ES-I3 (cell line): ENCODE measurements at regions not wholly inside any gene's neighbourhood (a gene's known extent, or its start where the extent isn't known, plus 50 kb on each side); places are given as distances from the start of the nearest gene placed in this dataset.

ENCODE experiments used
- H3K36me3 ChIP-seq: 2 replicates; pipeline ENCODE4 v1.6.1; 2013; ENCODE audit warnings: mild to moderate bottlenecking, low read length, control low read depth, moderate library complexity; ENCODE audit not compliant: insufficient read depth
- H3K4me1 ChIP-seq: 2 replicates; pipeline ENCODE4 v1.6.1; 2013; ENCODE audit warnings: mild to moderate bottlenecking, control low read depth, low read length; ENCODE audit not compliant: insufficient read depth
- H3K9ac ChIP-seq: 2 replicates; pipeline ENCODE4 v1.6.1; 2013; ENCODE audit warnings: low read depth, mild to moderate bottlenecking, low read length, moderate library complexity
- H3K9me3 ChIP-seq: 2 replicates; pipeline ENCODE4 v1.6.1; 2013; ENCODE audit warnings: mild to moderate bottlenecking, low read length, moderate library complexity; ENCODE audit not compliant: control insufficient read depth, insufficient read depth

DNA sequence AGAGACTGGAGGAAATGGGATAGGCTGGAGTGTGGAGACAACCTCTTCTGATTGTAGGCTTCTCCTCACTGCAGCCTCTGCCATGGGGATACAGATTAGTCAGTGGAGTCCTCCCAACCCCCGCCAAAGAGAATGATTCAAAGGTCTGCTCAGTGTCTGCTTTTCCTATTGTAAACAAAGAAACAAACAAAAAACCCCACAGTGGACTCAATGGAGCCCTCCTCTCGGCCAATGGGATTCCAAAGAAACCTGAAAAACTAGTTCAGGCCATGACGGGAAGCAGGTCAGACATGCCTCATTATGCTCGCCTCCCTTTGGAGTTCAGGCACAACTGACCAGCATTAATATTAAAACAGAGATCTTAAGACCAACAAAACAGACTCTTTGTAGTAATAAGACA lies 85.8 kb downstream of the SEC61B start:
- H3K4me1 ChIP-seq: 0 out of 2 replicates have a peak, but pooled peaks cover 7% of the 10 kb centered on the region
- H3K9ac ChIP-seq: no peak overlapping the region
- no peaks in the 10 kb centered on the region for H3K36me3 ChIP-seq
- no peaks in the 10 kb centered on the region for H3K9me3 ChIP-seq

- Histone ChIP-seq H3K9ac (no peak overlapping the region), H3K4me1 (0 out of 2 replicates have a peak, but pooled peaks cover 7% of the 10 kb centered on the region), H3K36me3 (no peaks in the 10 kb centered on the region)
Observed at GRCh38 chr9:99309141-99309939, 87.3 kb downstream of the SEC61B start.

GRCh38 chr9:99312736-99313135 lies 90.7 kb downstream of the SEC61B start:
- Histone ChIP-seq H3K36me3 (no peaks in the 10 kb centered on the region), H3K9me3 (no peaks in the 10 kb centered on the region), H3K4me1 (0 out of 2 replicates have a peak, but pooled peaks cover 4% of the 10 kb centered on the region), H3K9ac (no peak overlapping the region)

More at GRCh38 chr9:99309141-99309939, 87.3 kb downstream of the SEC61B start:
- H3K9me3 ChIP-seq: no peaks in the 10 kb centered on the region

GRCh38 chr9:99319048-99319447 lies 97.0 kb downstream of the SEC61B start:
- no peaks in the 10 kb centered on the region for H3K9me3 ChIP-seq

GRCh38 chr9:99322299-99322698 lies 100.2 kb downstream of the SEC61B start:
- Histone ChIP-seq H3K9ac (no peak overlapping the region), H3K4me1 (peaks cover 8% of the 10 kb centered on the region; the same call in 1 of the 2 replicates), H3K9me3 (no peaks in the 10 kb centered on the region), H3K36me3 (no peaks in the 10 kb centered on the region)

More at GRCh38 chr9:99319048-99319447, 97.0 kb downstream of the SEC61B start:
- Histone ChIP-seq H3K36me3 (no peaks in the 10 kb centered on the region), H3K4me1 (peaks cover 8% of the 10 kb centered on the region; the same call in 1 of the 2 replicates), H3K9ac (no peak overlapping the region)

DNA sequence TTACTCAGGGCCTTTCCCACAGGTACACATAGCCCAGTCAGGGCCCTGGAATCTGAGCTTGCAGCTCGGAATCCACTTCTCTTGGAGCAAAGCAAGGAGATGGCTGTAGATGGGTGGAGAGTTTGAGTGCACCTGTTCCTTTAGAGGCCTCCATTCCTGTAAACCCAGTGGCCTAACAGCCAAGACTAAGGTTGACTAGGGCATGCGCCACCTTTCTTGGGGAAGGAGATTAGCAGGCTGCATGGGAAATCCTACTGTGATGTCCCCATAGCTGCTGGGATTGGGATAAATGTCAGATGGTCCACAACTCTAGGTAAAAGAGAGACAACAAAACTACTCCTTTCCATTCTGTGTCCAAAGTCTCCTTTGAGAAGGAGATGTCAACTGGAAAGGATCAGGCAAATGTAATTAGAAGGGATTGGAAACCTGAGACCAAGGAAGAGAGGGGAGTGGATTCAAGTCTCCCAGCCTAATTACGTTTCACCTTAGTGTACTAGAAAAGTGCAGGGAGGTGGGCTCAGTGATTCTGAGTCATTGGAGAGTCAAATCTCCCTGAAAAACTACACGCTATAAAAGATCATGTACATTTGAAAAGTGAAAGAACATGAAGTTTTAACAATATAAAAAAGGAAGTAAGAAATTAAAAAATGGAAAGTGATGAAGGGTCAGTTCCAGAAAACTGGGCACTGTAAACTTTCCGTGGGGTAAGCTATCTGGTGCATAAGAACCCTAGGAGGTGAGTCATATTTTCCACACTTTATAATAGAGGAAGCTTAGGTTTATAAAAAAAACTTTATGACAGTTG lies 104.2 kb downstream of the SEC61B start:
- no peak overlapping the region for H3K9ac ChIP-seq
- no peaks in the 10 kb centered on the region for H3K9me3 ChIP-seq

DNA sequence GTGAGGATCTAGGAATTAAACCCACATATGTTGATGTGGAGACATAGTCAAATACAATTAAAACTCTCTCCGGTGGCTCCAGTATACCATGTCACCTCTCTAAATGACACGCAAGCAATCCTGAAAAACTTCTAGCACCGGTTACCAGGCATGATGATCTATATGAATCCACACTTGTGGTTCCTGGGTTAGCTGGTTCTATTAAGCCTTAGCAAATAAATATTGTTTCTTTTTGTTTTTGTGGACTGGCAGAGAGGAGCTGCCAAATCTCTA lies 104.8 kb downstream of the SEC61B start:
- Histone ChIP-seq H3K9me3 (no peaks in the 10 kb centered on the region), H3K36me3 (no peaks in the 10 kb centered on the region), H3K4me1 (peaks cover 5% of the 10 kb centered on the region; the same call in 1 of the 2 replicates), H3K9ac (no peak overlapping the region)

More for the DNA sequence above, 104.2 kb downstream of the SEC61B start:
- Histone ChIP-seq H3K36me3 (no peaks in the 10 kb centered on the region), H3K4me1 (peaks cover 8% of the 10 kb centered on the region; the same call in 1 of the 2 replicates)

DNA sequence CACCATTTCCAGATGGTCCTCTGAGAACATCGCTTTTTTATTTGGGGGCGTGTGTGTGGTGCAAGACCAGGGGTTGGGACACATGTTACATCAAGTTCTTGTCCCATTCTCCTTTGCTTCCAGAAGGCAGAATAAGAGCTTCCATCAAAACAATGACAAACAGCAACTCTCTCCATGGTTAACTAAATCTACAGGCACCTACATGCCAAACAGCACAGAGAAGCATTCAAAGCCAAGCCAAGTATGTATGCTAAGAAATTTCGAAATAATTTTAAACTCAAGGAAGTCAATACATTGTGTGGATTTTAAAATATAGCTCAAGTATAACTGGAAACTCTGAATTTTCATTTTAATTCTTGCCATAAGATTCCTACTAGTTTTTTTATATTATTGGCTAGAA lies 105.6 kb downstream of the SEC61B start:
- Histone ChIP-seq H3K9ac (no peak overlapping the region), H3K4me1 (no peaks in the 10 kb centered on the region), H3K36me3 (no peaks in the 10 kb centered on the region), H3K9me3 (no peaks in the 10 kb centered on the region)

DNA sequence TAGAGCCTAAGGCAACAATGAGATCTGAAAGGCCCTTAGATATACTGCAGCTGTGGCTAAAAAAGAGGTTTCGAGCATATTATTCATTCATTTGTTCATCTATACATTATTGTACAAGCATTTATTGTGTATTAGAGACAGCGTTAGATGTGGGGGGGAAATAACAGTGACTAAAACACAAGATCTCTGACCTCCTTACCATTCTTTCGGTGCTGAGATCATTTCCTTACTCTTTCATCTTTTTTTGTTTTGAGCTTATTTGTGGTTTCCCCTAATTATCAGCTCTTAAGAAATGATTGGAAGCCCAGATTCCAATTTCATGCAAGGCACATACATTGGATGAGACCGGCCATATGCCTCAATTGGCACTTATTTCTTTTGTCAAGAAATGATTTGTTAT lies 113.2 kb downstream of the SEC61B start:
- Histone ChIP-seq H3K9ac (no peak overlapping the region), H3K9me3 (no peaks in the 10 kb centered on the region), H3K36me3 (no peaks in the 10 kb centered on the region), H3K4me1 (no peaks in the 10 kb centered on the region)

DNA sequence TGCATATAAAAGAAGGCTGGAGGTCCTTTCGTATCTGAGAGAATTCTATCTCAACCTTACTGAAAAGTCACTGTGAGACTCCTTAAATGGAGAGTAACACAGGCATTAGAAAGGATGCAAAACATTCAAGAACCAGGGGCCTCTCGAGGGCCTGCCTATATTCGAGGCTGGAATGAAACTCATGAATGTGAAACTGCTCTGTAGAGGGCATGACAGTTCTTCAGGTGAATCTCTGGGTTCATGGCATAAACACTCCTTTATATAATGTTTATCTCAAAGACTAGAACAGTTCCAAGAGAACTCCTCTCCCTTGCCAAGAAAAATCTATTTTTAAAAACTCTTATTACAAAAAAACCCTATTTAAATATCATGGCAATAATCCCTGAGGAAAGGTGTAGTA lies 113.9 kb downstream of the SEC61B start:
- H3K36me3 ChIP-seq: no peaks in the 10 kb centered on the region

GRCh38 chr9:99336531-99336930 lies 114.4 kb downstream of the SEC61B start:
- Histone ChIP-seq H3K9me3 (no peaks in the 10 kb centered on the region), H3K36me3 (no peaks in the 10 kb centered on the region), H3K9ac (no peak overlapping the region), H3K4me1 (no peaks in the 10 kb centered on the region)

More for the DNA sequence above, 113.9 kb downstream of the SEC61B start:
- H3K9ac ChIP-seq: no peak overlapping the region
- H3K4me1 ChIP-seq: no peaks in the 10 kb centered on the region
- no peaks in the 10 kb centered on the region for H3K9me3 ChIP-seq

DNA sequence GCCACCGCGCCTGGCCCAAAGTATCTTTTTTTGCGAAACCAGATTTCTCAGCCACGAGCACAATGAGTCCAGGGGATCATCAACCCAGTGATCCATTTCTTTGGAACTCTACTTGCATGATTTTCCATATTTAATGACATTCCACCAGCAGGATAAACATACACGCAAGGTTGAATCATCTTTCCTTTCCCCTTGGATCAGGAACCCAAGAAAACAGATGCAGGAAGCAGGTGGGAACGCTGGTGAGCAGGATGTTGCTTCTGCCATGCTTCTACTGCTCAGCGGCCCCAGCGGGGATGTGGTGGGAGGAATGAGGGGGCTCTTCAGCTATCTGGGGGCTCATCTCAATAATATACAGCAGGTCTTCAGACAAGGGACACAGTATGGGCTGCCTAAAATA lies 118.2 kb downstream of the SEC61B start:
- Histone ChIP-seq H3K4me1 (no peaks in the 10 kb centered on the region), H3K9me3 (no peaks in the 10 kb centered on the region), H3K9ac (no peak overlapping the region), H3K36me3 (no peaks in the 10 kb centered on the region)

DNA sequence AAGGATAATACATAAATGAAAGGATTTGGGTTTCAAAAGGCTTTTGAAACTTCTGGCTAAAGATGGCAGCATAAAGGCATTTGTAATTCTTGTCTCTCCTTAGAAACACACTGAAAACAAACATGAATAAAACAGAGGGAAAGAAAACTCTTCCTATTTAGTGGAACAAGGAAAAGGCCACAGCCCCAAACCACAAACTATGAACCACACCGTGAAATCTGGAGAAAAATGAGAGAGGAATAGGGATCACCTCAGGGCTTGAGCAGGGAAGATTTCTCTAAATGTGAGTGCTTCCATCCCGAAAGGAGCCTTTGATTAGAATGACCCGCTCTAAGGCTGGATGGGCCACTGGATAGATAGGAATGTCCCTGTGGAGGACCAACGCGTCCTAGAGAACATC lies 119.6 kb downstream of the SEC61B start:
- Histone ChIP-seq H3K36me3 (no peaks in the 10 kb centered on the region), H3K4me1 (no peaks in the 10 kb centered on the region), H3K9ac (no peak overlapping the region), H3K9me3 (no peaks in the 10 kb centered on the region)

- H3K4me1 ChIP-seq: no peaks in the 10 kb centered on the region
- no peaks in the 10 kb centered on the region for H3K9me3 ChIP-seq
- no peak overlapping the region for H3K9ac ChIP-seq
- no peaks in the 10 kb centered on the region for H3K36me3 ChIP-seq
Observed at GRCh38 chr9:99345451-99345850, 123.4 kb downstream of the SEC61B start.

DNA sequence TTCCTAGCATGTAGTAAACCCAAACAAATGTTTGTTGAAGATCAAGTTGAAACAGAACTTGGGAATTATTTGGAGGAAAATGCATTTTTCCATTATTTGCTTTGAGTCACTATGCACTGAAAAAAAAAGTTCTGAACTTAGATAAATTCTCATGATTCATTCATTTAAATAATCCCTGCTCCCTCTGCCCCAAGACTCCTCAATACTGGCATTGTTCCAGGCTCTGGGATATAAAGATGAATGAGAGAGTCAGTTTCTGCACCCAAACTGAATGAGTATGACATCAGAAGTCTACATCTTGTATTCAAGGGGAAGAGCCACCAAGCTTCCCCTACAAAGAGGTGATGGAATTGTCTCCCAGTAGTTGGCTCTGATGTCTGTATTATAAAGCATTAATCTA lies 123.9 kb downstream of the SEC61B start:
- Histone ChIP-seq H3K36me3 (no peaks in the 10 kb centered on the region), H3K9ac (no peak overlapping the region), H3K9me3 (no peaks in the 10 kb centered on the region), H3K4me1 (no peaks in the 10 kb centered on the region)
